ENCODE measurements at regions not wholly inside any gene's neighbourhood (a gene's known extent, or its start where the extent isn't known, plus 50 kb on each side); places are given as distances from the start of the nearest gene placed in this dataset.

DNA sequence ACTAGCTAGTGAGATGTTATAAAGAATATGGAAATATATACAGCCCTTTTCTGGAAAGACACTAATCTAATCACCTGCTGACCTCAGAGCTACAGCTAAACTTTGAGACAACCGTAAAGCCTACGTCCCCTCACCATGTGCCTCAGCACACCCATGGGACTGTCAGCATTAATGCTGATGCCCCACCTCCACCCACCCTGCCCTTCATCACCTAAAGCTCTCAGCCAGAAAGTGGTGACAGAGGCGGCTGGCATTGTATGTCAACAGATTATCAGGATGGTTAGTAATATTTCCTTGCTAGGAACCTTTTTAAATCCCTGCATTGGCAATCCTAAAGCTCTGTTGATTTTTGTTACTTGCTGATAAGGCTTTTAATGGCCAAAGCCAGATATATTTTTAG lies 1177.9 kb downstream of the DIAPH3 start:
- TF ChIP-seq, protein P1, sequence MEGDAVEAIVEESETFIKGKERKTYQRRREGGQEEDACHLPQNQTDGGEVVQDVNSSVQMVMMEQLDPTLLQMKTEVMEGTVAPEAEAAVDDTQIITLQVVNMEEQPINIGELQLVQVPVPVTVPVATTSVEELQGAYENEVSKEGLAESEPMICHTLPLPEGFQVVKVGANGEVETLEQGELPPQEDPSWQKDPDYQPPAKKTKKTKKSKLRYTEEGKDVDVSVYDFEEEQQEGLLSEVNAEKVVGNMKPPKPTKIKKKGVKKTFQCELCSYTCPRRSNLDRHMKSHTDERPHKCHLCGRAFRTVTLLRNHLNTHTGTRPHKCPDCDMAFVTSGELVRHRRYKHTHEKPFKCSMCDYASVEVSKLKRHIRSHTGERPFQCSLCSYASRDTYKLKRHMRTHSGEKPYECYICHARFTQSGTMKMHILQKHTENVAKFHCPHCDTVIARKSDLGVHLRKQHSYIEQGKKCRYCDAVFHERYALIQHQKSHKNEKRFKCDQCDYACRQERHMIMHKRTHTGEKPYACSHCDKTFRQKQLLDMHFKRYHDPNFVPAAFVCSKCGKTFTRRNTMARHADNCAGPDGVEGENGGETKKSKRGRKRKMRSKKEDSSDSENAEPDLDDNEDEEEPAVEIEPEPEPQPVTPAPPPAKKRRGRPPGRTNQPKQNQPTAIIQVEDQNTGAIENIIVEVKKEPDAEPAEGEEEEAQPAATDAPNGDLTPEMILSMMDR (conservative IDR thresholded peaks at IDR 0.05), result no peak
- TF ChIP-seq EZH2 (IDR thresholded peaks at IDR 0.05; ENCODE audit: low read depth), result no peak
